GM18951 (cell line): ENCODE measurements at regions not wholly inside any gene's neighbourhood (a gene's known extent, or its start where the extent isn't known, plus 50 kb on each side); places are given as distances from the start of the nearest gene placed in this dataset.

Experiments
- POLR2A ChIP-seq: IDR thresholded peaks from 4 replicates; pipeline ENCODE4 v1.6.1; 2011; ENCODE audit warnings: mild to moderate bottlenecking; ENCODE audit not compliant: insufficient read length, insufficient read depth; ENCODE audit errors: extremely low read depth
- in situ Hi-C: fragments of 300-500 bp; cut with MboI; formaldehyde crosslinking; loops from one replicate; pipeline ENCODE4 v1.12.0; 2022; ENCODE audit warnings: low sequenced_read_pairs, mixed read lengths, inconsistent platforms; ENCODE audit not compliant: unreplicated experiment

DNA sequence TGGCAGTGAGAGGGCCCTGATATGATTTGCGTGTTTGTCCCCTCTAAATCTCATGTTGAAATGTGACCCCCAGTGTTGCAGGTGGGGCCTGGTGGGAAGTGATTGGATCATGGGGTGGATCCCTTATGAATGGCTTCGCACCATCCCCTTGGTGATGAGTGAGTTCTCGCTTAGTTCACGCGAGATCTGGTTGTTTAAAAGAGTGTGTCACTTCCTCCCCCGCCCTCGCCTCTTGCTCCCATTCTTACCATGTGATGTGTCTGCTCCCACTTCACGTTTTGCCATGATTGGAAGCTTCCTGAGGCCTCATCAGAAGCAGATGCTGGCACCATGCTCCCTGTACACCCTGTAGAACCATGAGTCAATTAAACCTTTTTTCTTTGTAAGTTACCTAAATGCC, 319.9 kb upstream of the ID2 start:
- in situ Hi-C loops: no loop called here
- TF ChIP-seq POLR2A: no peak

DNA sequence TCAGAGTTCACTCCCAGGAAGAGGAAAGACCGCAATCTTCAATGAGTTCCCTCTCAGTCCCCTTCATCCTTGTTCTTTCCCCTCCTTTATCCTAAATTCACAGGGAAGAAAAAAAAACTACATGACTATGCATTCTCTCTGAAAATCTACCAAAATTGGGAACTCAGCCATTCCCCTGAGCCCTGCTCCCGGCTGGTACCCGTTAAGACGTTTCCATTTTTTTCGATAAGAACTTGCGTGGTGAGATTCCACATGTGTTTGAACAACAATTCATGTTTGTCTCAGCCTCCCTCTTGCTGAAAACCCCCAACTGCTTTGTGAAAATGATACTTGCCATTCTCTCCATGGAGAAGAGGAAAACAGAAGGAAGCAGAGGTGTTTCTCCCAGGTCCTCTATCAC, 318.7 kb upstream of the ID2 start:
- no peak for TF ChIP-seq POLR2A
- in situ Hi-C loops: no loop called here

DNA sequence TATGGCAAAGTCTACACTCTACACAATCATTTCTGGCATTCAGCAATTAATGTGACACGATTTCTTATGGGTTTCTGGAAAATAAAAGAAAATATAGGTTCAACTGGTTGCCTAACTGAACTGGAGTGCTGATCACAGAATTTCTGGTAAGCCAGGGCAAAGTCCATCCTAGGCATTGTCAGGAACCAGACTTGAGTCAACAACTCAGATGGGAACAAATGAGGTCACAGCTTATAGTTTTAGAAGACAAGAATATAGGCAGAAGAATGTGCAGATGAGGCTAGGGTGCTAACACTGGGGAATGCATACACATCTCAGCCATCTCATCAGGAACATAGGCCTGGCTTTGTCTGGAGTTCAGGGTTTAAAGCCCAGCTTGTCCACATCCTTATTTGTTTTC, 317.2 kb upstream of the ID2 start:
- no peak for TF ChIP-seq POLR2A
- in situ Hi-C loops: no loop called here

DNA sequence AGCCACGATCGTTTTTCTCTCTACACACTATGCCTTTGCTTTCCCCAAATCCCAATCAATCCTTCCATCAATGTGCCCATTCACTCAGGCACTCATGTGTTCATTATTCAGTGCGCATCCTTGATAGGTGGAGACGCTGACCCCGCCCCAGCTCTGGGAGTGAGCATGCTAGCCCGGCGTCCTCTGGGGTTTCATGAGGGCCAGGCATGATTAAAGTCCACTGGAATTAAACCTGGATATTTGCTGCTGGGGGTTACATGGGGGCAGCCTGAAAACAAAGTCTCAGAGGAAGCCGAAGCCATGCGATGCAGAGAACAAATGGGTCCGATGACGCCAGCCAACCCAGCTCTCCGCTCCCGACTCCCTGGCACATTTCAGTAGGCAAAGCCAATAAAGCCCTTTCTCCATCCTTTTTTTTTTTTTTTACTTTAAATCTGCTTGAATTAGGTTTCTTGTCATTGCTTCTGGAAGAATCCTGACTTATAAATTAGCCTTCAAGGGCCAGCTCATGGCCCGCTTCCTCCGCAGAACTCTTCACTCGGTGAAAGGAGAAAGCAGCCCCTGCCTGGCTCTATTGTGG, 316.4 kb upstream of the ID2 start:
- in situ Hi-C loops: no loop called here
- TF ChIP-seq POLR2A: no peak

DNA sequence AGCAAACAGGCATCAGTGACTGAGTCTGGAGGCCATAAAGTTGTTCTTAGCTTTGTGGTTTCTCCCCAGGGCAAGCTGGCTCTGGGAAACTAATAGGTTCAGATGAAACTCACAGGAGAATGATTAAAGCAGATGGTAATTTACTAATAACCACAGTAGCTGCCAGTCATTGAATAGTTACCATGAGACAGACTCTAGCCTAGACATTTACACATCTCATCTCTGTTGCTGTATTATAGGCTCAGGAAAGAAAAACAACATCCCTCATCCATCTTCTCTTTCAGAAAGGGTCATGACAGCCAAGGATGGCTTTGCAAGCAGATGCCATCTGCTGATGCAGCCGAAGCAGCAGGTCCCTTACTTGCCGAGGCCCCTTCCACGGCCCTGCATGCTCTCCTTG, 314.0 kb upstream of the ID2 start:
- no peak for TF ChIP-seq POLR2A
- in situ Hi-C loops: no loop called here

DNA sequence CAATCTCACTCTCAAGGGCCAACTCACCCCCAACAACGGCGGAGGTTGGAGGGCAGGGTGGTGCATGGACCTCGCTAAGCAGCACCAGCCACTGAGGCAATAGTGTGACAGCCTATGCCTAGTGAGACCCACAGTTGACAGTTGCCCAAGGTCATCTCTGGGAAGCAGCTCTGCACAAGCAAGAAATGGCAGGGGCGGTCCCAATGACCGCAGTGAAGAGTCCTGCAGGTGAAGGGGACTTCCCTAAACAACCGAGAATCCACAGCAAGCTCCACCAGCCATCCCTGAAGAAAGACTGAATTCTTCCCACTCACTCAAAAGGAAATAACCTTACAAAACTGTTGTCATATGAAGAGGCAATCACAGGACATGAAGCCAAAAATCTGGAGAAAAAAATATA, 313.4 kb upstream of the ID2 start:
- no peak for TF ChIP-seq POLR2A
- in situ Hi-C loops: no loop called here

DNA sequence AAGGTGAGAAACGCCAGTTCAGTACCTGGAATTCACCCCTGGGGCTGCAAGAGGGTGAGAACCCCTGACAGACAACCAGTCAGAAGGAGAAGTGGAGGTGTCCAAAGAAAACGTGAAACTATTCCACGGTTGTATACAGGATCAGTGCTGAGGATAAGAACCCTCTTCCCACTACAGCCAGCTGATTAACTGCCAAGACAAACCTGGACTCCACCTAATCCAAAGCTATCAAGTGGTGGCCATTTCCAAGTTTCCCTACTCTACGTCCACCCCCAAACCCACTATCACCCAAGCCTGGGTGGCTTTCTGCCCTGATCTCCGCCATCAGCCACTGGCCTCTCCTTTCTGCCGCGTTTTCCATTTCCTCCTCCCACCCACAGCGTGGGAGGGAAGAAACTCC, 312.3 kb upstream of the ID2 start:
- in situ Hi-C loops: no loop called here
- TF ChIP-seq POLR2A: no peak

DNA sequence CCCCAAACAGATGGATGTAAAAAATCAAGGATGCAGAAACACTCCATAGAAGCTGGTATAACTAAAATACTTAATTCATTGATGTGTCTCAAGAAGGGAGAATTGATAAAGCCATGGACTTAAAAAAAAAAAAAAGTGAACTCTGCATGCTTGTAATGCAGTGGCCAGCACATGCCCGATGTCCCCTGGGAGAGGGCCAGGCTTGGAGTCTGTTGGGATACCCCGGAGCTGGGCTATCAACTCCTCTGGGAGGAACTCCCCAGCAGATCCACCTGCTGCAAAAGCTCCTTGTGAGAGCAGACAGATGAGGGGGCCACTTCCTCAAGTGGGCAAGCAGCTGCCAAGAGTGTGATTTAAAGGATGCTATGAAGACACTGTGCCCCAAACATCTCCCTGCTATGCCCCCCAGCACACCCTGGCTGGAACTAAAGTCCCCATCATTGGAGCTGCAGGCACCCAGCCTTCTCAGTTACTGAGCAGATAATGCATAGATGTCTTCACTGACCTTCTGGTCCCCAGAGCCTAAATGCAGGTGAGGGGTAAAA, 311.5 kb upstream of the ID2 start:
- no peak for TF ChIP-seq POLR2A
- in situ Hi-C loops: no loop called here

DNA sequence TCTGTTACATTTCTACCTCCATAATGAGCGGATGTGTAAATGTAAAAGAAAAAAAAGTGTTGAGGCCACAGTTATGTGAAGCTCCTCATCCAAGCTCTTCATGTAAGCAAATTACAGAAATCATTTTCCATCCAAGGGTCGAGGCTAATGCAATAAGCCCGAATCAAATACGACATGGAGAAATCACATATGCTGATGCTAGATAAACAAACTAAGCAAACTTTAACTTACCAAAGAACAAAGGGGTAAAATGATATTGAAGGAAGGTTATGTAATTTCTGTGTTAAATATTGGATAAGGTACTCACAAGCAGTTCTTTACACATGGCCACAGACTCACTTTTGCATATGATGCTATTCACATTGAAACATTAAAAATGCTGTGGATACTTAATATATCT, 310.2 kb upstream of the ID2 start:
- in situ Hi-C loops: no loop called here
- no peak for TF ChIP-seq POLR2A

DNA sequence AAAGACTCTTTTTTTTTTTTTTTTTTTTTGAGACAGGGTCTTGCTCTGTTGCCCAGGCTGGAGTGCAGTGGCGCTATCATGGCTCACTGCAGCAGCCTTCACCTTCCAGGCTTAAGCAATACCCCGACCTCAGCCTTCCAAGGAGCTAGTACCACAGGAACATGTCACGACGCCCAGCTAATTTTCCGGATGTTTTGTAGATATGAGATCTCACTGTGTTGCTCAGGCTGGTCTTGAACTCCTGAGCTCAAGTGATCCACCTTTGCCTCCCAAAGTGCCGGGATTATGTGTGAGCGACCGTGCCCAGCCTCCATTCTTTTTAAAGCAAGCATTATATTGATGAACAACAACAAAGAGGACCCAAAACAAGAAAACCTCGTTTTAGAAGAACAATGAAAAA, 307.1 kb upstream of the ID2 start:
- in situ Hi-C loops: no loop called here
- no peak for TF ChIP-seq POLR2A

DNA sequence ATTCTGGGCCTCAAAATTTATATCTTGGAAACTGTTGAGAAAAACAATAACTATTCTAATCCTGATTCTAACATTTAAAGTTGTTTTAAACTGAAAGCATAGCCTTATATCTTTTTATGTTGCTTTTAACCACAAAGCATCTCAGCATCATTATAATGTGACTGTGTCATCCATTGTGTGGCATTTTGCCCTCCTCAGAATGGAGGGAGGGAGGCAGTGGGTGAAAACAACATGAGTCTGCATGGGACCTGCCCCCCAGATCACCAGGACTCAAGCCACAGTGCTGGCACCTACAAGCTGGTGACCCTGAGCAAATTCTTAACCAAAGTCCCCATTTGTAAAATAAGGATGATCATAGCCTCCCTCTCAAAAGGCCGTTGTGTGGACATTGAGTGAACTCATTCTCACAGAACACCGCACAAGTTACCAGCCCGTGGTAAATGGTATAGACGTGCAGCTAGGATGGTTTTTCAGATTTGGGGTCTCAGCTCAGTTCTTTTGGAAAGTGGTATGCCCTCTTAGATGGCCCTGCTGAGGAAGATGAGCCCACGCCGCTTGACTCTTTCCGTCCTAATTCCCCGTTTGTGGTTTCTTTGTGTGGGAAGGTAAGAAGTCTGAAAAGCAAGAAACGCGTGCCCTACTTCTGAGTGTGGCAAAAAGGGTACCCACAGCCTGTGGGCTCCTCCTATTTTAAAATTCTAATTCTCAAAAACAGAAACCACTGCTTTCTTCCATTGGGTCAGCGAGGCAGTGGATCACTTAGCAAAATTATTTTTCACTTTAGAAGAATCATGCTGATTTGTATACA, 305.0 kb upstream of the ID2 start:
- in situ Hi-C loops: no loop called here
- no peak for TF ChIP-seq POLR2A

DNA sequence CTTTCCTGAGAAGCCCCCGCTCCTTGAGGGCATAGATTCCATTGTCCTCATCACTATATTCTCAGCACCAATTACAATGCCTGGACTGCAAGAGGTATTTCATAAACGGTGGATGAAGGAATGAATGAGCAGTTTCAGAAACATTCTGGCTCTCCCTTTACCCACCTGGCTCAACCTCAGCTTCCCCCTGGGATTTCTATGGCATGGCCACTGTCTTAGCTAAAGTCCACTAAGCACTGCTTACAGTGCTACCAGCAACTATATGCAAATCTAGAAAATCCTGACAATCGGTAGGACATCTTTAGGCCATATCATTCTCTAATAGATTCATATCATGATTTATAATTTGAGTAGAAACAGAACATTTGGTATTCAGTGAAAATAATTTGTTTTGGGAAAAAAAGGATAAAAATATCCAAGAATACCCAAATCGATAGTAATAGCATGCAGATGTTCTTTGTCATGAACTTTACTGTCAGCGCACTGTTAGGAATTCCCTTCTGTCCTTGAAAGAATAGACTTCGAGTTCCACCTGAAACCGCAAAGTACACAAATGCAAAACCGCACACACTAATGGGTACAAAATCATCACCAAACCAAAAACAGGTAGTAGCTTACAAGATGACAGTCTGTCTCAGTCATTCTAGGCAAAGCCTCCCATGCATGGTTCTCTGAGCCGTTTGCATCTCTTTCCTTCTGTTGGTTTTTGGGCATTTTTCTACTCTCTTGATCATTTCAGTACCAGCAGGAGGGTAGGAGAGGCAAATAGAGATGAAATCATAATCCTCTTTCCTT, 303.6 kb upstream of the ID2 start:
- no peak for TF ChIP-seq POLR2A
- in situ Hi-C loops: no loop called here

DNA sequence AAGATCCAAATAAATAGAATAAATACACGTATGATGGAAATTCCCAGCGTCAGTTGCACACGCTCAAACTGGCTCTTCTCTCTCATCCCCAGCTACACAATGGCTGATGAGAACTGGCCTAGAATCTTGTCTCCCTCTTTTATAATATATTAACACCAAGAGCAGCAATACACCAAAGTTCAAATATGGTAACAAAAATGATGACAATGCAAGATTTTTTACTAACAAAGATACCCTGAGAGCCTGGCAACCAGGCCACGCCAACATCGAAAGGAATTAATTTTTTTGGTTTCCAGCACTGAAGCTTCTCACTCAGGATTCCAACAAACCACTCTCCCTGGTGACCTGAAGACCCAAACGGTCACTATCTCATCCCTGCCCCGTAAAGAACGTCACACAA, 302.7 kb upstream of the ID2 start:
- no peak for TF ChIP-seq POLR2A
- in situ Hi-C loops: no loop called here
